RWPE2 (cell line): ENCODE measurements at regions not wholly inside any gene's neighbourhood (a gene's known extent, or its start where the extent isn't known, plus 50 kb on each side); places are given as distances from the start of the nearest gene placed in this dataset.

Source experiments
- ATAC-seq: fragments of 200-7000 bp; cut with Tn5 transposase; 3 replicates; pipeline ENCODE4 v1.9.1; 2021; ENCODE audit warnings: low read depth
- DNase-seq: peaks from one replicate; pipeline ENCODE4 v3.0.0-alpha.2; 2020; ENCODE audit warnings: low spot score
- H3K27ac ChIP-seq: fragments of 450-650 bp; 2 replicates; pipeline ENCODE4 v1.5.1; 2017; ENCODE audit warnings: mild to moderate bottlenecking; ENCODE audit not compliant: poor library complexity, severe bottlenecking
- H3K27me3 ChIP-seq: fragments of 250-450 bp; sonication (Bioruptor Pico); 2 replicates; pipeline ENCODE4 v1.5.1; 2021; ENCODE audit warnings: mild to moderate bottlenecking, moderate library complexity; ENCODE audit not compliant: insufficient read depth, poor library complexity, severe bottlenecking
- H3K36me3 ChIP-seq: fragments of 250-450 bp; sonication (Bioruptor Pico); 2 replicates; pipeline ENCODE4 v1.5.1; 2020; ENCODE audit warnings: low read depth, mild to moderate bottlenecking, moderate library complexity
- H3K4me1 ChIP-seq: fragments of 250-450 bp; sonication (Bioruptor Pico); 2 replicates; pipeline ENCODE4 v1.5.1; 2021; ENCODE audit warnings: mild to moderate bottlenecking, moderate library complexity; ENCODE audit not compliant: insufficient read depth, poor library complexity, severe bottlenecking
- H3K4me3 ChIP-seq: fragments of 250-450 bp; sonication (Bioruptor Pico); 2 replicates; pipeline ENCODE4 v1.5.1; 2021; ENCODE audit warnings: mild to moderate bottlenecking, moderate library complexity; ENCODE audit not compliant: severe bottlenecking
- H3K9me3 ChIP-seq: fragments of 250-450 bp; sonication (Bioruptor Pico); 2 replicates; pipeline ENCODE4 v1.5.1; 2021; ENCODE audit warnings: mild to moderate bottlenecking, moderate library complexity; ENCODE audit not compliant: severe bottlenecking
- TF ChIP-seq, protein P1 (sequence below): fragments of 450-650 bp; IDR thresholded peaks from one replicate; pipeline ENCODE4 v1.5.1; 2017; ENCODE audit warnings: mild to moderate bottlenecking, moderate library complexity; ENCODE audit not compliant: poor library complexity, severe bottlenecking

- TF ChIP-seq, protein P1, sequence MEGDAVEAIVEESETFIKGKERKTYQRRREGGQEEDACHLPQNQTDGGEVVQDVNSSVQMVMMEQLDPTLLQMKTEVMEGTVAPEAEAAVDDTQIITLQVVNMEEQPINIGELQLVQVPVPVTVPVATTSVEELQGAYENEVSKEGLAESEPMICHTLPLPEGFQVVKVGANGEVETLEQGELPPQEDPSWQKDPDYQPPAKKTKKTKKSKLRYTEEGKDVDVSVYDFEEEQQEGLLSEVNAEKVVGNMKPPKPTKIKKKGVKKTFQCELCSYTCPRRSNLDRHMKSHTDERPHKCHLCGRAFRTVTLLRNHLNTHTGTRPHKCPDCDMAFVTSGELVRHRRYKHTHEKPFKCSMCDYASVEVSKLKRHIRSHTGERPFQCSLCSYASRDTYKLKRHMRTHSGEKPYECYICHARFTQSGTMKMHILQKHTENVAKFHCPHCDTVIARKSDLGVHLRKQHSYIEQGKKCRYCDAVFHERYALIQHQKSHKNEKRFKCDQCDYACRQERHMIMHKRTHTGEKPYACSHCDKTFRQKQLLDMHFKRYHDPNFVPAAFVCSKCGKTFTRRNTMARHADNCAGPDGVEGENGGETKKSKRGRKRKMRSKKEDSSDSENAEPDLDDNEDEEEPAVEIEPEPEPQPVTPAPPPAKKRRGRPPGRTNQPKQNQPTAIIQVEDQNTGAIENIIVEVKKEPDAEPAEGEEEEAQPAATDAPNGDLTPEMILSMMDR, result no peak
- ATAC-seq (no peak), DNase-seq (no peak)
- Histone ChIP-seq H3K27ac (no peak overlapping the region), H3K36me3 (no peaks in the 10 kb centered on the region), H3K9me3 (no peaks in the 10 kb centered on the region), H3K4me1 (no peaks in the 10 kb centered on the region), H3K27me3 (no peaks in the 10 kb centered on the region), H3K4me3 (no peak overlapping the region)
These were observed 915.7 kb upstream of the PCDH20 start for GRCh38 chr13:62331384-62331783.

GRCh38 chr13:62327367-62327766 lies 911.7 kb upstream of the PCDH20 start:
- Histone ChIP-seq H3K4me1 (no peaks in the 10 kb centered on the region), H3K4me3 (no peak overlapping the region), H3K36me3 (no peaks in the 10 kb centered on the region), H3K27ac (no peak overlapping the region), H3K27me3 (no peaks in the 10 kb centered on the region), H3K9me3 (no peaks in the 10 kb centered on the region)
- DNase-seq (no peak), ATAC-seq (no peak)
- TF ChIP-seq, protein P1, result no peak

GRCh38 chr13:62324842-62325241 lies 909.2 kb upstream of the PCDH20 start:
- TF ChIP-seq, protein P1, result no peak
- ATAC-seq, result no peak

GRCh38 chr13:62321895-62322294 lies 906.2 kb upstream of the PCDH20 start:
- ATAC-seq (no peak), DNase-seq (no peak)
- TF ChIP-seq, protein P1, result no peak
- Histone ChIP-seq H3K27ac (no peak overlapping the region), H3K4me1 (no peaks in the 10 kb centered on the region), H3K36me3 (no peaks in the 10 kb centered on the region), H3K9me3 (no peaks in the 10 kb centered on the region), H3K27me3 (no peaks in the 10 kb centered on the region), H3K4me3 (no peak overlapping the region)

More at GRCh38 chr13:62324842-62325241, 909.2 kb upstream of the PCDH20 start:
- no peaks in the 10 kb centered on the region for H3K36me3 ChIP-seq
- H3K9me3 ChIP-seq, result no peaks in the 10 kb centered on the region
- DNase-seq, result no peak
- H3K27ac ChIP-seq, result no peak overlapping the region
- no peak overlapping the region for H3K4me3 ChIP-seq
- H3K27me3 ChIP-seq, result no peaks in the 10 kb centered on the region
- H3K4me1 ChIP-seq, result no peaks in the 10 kb centered on the region

GRCh38 chr13:62321139-62321538 lies 905.5 kb upstream of the PCDH20 start:
- TF ChIP-seq, protein P1, result no peak
- no peak overlapping the region for H3K27ac ChIP-seq

More at GRCh38 chr13:62321139-62321538, 905.5 kb upstream of the PCDH20 start:
- DNase-seq, result no peak
- Histone ChIP-seq H3K4me1 (no peaks in the 10 kb centered on the region), H3K36me3 (no peaks in the 10 kb centered on the region), H3K4me3 (no peak overlapping the region), H3K27me3 (no peaks in the 10 kb centered on the region), H3K9me3 (no peaks in the 10 kb centered on the region)
- ATAC-seq, result no peak
